PFSK-1 (cell line): ENCODE measurements at regions not wholly inside any gene's neighbourhood (a gene's known extent, or its start where the extent isn't known, plus 50 kb on each side); places are given as distances from the start of the nearest gene placed in this dataset.

Experiments
- POLR2AphosphoS5 ChIP-seq: IDR thresholded peaks from 2 replicates; pipeline ENCODE4 v1.6.1; 2012; ENCODE audit warnings: low read depth, mild to moderate bottlenecking, control low read depth, low read length, moderate library complexity
- SIN3A ChIP-seq: IDR thresholded peaks from 2 replicates; pipeline ENCODE4 v1.6.1; 2012; ENCODE audit warnings: mild to moderate bottlenecking, low read length, moderate library complexity, borderline replicate concordance; ENCODE audit not compliant: insufficient read depth
- TAF1 ChIP-seq: IDR thresholded peaks from 2 replicates; pipeline ENCODE4 v1.6.1; 2012; ENCODE audit warnings: low read length, control low read depth, borderline replicate concordance; ENCODE audit not compliant: insufficient read depth
- TF ChIP-seq, protein P1 (sequence below), 2 experiments: IDR thresholded peaks; 2 replicates each; pipeline versions ENCODE4 v1.6.1 to v1.8.0; 2011 to 2012; ENCODE audit warnings: low read depth in 2 of 2, low read length in 2 of 2, control low read depth in 1 of 2, inconsistent platforms in 1 of 2, mild to moderate bottlenecking in 1 of 2, moderate library complexity in 1 of 2; ENCODE audit not compliant: insufficient read depth in 1 of 2

GRCh38 chr2:195289081-195289480 lies 367.9 kb upstream of the SLC39A10 start:
- TF ChIP-seq POLR2AphosphoS5 = no peak
- TF ChIP-seq, protein P1, sequence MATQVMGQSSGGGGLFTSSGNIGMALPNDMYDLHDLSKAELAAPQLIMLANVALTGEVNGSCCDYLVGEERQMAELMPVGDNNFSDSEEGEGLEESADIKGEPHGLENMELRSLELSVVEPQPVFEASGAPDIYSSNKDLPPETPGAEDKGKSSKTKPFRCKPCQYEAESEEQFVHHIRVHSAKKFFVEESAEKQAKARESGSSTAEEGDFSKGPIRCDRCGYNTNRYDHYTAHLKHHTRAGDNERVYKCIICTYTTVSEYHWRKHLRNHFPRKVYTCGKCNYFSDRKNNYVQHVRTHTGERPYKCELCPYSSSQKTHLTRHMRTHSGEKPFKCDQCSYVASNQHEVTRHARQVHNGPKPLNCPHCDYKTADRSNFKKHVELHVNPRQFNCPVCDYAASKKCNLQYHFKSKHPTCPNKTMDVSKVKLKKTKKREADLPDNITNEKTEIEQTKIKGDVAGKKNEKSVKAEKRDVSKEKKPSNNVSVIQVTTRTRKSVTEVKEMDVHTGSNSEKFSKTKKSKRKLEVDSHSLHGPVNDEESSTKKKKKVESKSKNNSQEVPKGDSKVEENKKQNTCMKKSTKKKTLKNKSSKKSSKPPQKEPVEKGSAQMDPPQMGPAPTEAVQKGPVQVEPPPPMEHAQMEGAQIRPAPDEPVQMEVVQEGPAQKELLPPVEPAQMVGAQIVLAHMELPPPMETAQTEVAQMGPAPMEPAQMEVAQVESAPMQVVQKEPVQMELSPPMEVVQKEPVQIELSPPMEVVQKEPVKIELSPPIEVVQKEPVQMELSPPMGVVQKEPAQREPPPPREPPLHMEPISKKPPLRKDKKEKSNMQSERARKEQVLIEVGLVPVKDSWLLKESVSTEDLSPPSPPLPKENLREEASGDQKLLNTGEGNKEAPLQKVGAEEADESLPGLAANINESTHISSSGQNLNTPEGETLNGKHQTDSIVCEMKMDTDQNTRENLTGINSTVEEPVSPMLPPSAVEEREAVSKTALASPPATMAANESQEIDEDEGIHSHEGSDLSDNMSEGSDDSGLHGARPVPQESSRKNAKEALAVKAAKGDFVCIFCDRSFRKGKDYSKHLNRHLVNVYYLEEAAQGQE (IDR thresholded peaks at IDR 0.05; ENCODE audit: insufficient read depth in 1 of 2, low read depth in 2 of 2, low read length in 2 of 2) = no peak
- no peak for TF ChIP-seq TAF1
- TF ChIP-seq SIN3A = no peak
